SU-DHL-6 (cell line): ENCODE measurements at regions not wholly inside any gene's neighbourhood (a gene's known extent, or its start where the extent isn't known, plus 50 kb on each side); places are given as distances from the start of the nearest gene placed in this dataset.

ENCODE experiments used
- H2AFZ ChIP-seq: fragments of 200-600 bp; sonication (generic); 2 replicates; pipeline ENCODE4 v1.6.1; 2014; ENCODE audit warnings: low read depth, mild to moderate bottlenecking, moderate library complexity, mixed read lengths, antibody characterized with exemption, low read length; ENCODE audit not compliant: severe bottlenecking
- H3F3A ChIP-seq: fragments of 200-600 bp; shearing (Covaris generic); 2 replicates; pipeline ENCODE4 v1.6.0; 2016; ENCODE audit warnings: antibody characterized with exemption, mild to moderate bottlenecking; ENCODE audit not compliant: insufficient read depth
- H3K27ac ChIP-seq: fragments of 200-600 bp; sonication (generic); 2 replicates; pipeline ENCODE4 v1.5.1; 2016; ENCODE audit warnings: low read depth, mild to moderate bottlenecking, low read length, moderate library complexity, mixed read lengths
- H3K27me3 ChIP-seq: fragments of 200-600 bp; sonication (generic), shearing (Covaris generic); 2 replicates; pipeline ENCODE4 v1.6.0; 2014; ENCODE audit warnings: mild to moderate bottlenecking, low read length
- H3K36me3 ChIP-seq: fragments of 200-600 bp; sonication (generic); 2 replicates; pipeline ENCODE4 v1.6.1; 2014; ENCODE audit warnings: mild to moderate bottlenecking, low read length, mixed read lengths
- H3K4me2 ChIP-seq: fragments of 300-600, 200-600 bp; shearing (Covaris generic), sonication (generic); 2 replicates; pipeline ENCODE4 v1.6.0; 2014; ENCODE audit warnings: low read length, low read depth, mild to moderate bottlenecking; ENCODE audit not compliant: poor library complexity, severe bottlenecking
- H3K4me3 ChIP-seq: fragments of 200-600 bp; sonication (generic); 2 replicates; pipeline ENCODE4 v1.5.1; 2014; ENCODE audit warnings: antibody characterized with exemption, low read length, mild to moderate bottlenecking, mixed read lengths; ENCODE audit not compliant: insufficient read depth, poor library complexity, severe bottlenecking
- H3K79me2 ChIP-seq: fragments of 200-600 bp; sonication (generic); 2 replicates; pipeline ENCODE4 v1.6.1; 2014; ENCODE audit warnings: mild to moderate bottlenecking, low read length, moderate library complexity; ENCODE audit not compliant: insufficient read depth
- H3K9ac ChIP-seq: fragments of 200-600 bp; sonication (generic); 2 replicates; pipeline ENCODE4 v1.7.0; 2014; ENCODE audit warnings: mild to moderate bottlenecking, low read length
- H3K9me2 ChIP-seq: fragments of 200-600 bp; sonication (generic); replicated peaks from 2 replicates; pipeline ENCODE4 v1.6.1; 2014; ENCODE audit warnings: low read length; ENCODE audit not compliant: insufficient read depth
- H3K9me3 ChIP-seq: fragments of 200-600 bp; sonication (generic); 2 replicates; pipeline ENCODE4 v1.6.1; 2014; ENCODE audit warnings: low read length, mixed read lengths; ENCODE audit not compliant: insufficient read depth
- H4K20me1 ChIP-seq: fragments of 200-600 bp; sonication (generic); 2 replicates; pipeline ENCODE4 v1.6.1; 2014; ENCODE audit warnings: low read depth, mild to moderate bottlenecking, antibody characterized with exemption, low read length, moderate library complexity, mixed read lengths
- CTCF ChIP-seq: fragments of 200-600 bp; sonication (generic); IDR thresholded peaks from one replicate; pipeline ENCODE4 v1.5.1; 2017; ENCODE audit warnings: antibody characterized with exemption, mild to moderate bottlenecking, low read length, moderate library complexity; ENCODE audit not compliant: insufficient read depth, poor library complexity, severe bottlenecking
- EZH2phosphoT487 ChIP-seq: fragments of 200-600 bp; sonication (generic), shearing (Covaris generic); conservative IDR thresholded peaks from 2 replicates; pipeline ENCODE4 v1.6.1; 2018; ENCODE audit warnings: mild to moderate bottlenecking, antibody characterized with exemption, low read length, moderate library complexity, mixed read lengths

DNA sequence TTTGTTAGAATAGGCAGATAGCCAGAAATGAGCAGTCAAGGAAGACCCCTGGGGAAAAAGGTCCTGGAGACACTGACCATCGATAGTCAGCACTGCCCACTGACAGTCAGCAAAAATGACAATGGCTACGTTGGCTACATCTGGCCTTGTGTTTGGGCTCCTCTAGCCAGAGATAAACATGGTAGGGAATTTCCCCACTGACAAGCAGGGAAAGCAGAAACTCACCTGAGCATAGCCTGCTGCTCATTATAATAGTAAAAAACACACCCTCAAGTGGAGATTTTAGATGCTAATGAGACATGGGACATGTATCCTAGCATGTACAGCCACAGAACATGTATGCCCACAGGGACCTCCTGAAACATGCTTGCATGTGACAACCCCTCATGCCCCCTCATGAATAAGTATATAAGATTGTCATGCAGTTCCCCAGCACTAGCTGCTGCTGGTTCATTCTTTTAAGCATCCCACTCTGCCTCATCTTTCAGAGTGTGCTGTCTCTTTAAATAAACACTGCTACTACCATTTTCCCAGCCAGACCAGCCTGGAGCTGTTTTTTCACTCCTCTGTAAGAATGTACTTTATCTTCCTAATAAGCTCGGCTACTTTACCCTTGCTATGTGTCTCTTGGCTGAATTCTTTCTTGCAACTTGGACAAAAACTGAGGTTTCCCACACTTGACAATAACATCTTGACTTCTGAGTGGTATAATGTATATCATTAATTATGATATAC is 550.1 kb upstream of the CDH8 start:
- no peak overlapping the region for H3K9ac ChIP-seq
- H4K20me1 ChIP-seq, result no peaks in the 10 kb centered on the region
- TF ChIP-seq EZH2phosphoT487 (no peak), CTCF (no peak)
- H3K36me3 ChIP-seq, result no peaks in the 10 kb centered on the region
- H3F3A ChIP-seq, result no peaks in the 10 kb centered on the region
- no peak overlapping the region for H3K27ac ChIP-seq
- no peak overlapping the region for H3K4me3 ChIP-seq
- no peaks in the 10 kb centered on the region for H3K9me3 ChIP-seq
- H3K9me2 ChIP-seq, result no peaks in the 10 kb centered on the region
- no peaks in the 10 kb centered on the region for H3K79me2 ChIP-seq
- H3K27me3 ChIP-seq, result no peaks in the 10 kb centered on the region
- H3K4me2 ChIP-seq, result no peak overlapping the region
- no peak overlapping the region for H2AFZ ChIP-seq

DNA sequence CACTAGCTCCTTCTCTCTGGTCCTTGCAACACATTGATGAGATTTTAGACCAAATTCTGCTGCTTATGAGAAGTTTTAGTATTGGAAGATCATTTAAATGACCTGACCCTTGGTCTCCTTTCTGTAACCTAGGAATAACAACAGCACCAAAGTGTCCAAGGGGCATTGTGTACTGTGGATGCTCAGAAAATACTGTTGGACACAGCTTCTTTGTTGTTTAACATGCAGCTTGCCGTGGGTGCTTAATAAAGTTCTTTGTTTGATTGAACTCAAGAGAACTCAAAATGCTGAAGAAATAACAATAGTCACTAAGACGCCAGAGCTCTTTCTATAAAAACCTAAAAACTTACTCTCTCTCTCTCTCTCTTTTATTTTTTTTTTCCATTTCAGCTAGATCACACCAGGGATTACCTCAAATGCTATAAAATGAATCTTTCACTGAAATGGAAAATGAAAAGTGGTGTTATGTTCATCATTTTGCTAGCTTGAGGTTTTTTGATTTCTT is 548.9 kb upstream of the CDH8 start:
- H3K4me3 ChIP-seq, result no peak overlapping the region
- no peaks in the 10 kb centered on the region for H3F3A ChIP-seq
- no peaks in the 10 kb centered on the region for H3K79me2 ChIP-seq
- H3K36me3 ChIP-seq, result no peaks in the 10 kb centered on the region
- no peak overlapping the region for H3K27ac ChIP-seq
- no peak overlapping the region for H2AFZ ChIP-seq
- H3K9ac ChIP-seq, result no peak overlapping the region
- no peaks in the 10 kb centered on the region for H3K27me3 ChIP-seq
- no peaks in the 10 kb centered on the region for H4K20me1 ChIP-seq
- no peaks in the 10 kb centered on the region for H3K9me3 ChIP-seq
- H3K4me2 ChIP-seq, result no peak overlapping the region
- H3K9me2 ChIP-seq, result no peaks in the 10 kb centered on the region
- TF ChIP-seq CTCF (no peak), EZH2phosphoT487 (no peak)

- no peaks in the 10 kb centered on the region for H4K20me1 ChIP-seq
- H3K9ac ChIP-seq, result no peak overlapping the region
- no peak for TF ChIP-seq CTCF
- TF ChIP-seq EZH2phosphoT487, result no peak
These were observed 547.2 kb upstream of the CDH8 start for GRCh38 chr16:62583414-62583813.

More at GRCh38 chr16:62583414-62583813, 547.2 kb upstream of the CDH8 start:
- no peak overlapping the region for H3K4me2 ChIP-seq
- no peak overlapping the region for H3K4me3 ChIP-seq
- H3K9me3 ChIP-seq, result no peaks in the 10 kb centered on the region
- no peaks in the 10 kb centered on the region for H3K9me2 ChIP-seq
- no peak overlapping the region for H2AFZ ChIP-seq
- H3K27me3 ChIP-seq, result no peaks in the 10 kb centered on the region
- H3K27ac ChIP-seq, result no peak overlapping the region
- H3F3A ChIP-seq, result no peaks in the 10 kb centered on the region
- no peaks in the 10 kb centered on the region for H3K79me2 ChIP-seq
- no peaks in the 10 kb centered on the region for H3K36me3 ChIP-seq
